CD4-positive, alpha-beta T cell treated with Interleukin-6 at 100 ng/mL for 8 hours (primary cell): ENCODE measurements at regions not wholly inside any gene's neighbourhood (a gene's known extent, or its start where the extent isn't known, plus 50 kb on each side); places are given as distances from the start of the nearest gene placed in this dataset.

Experiments
- DNase-seq: peaks from one replicate; pipeline ENCODE4 v3.0.0-alpha.2; 2020; ENCODE audit warnings: mixed read lengths, low spot score

DNA sequence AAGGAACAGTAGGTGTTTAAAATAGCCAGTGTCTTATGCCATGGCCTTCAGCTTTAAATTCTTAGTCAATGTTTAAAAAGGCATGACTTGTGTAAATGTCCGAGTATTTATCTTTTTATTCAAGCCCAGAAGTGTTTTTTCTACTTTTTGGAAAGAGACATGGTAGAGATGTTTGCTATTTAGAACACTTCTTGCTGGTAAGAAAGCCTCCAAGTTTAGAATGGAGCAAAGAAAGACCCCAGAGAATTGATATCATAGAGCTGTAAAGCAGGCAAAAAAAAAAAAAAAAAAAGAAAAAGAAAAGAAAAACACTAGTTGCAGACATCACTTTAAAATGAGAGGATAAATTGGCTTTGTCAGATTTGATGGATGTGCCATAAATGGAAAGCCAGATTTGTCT is 375.1 kb downstream of the TMEM167A start:
- DNase-seq = no peak

- DNase-seq = no peak
Measured at GRCh38 chr5:82699737-82700136, 377.5 kb downstream of the TMEM167A start.

- DNase-seq = no peak
Measured at GRCh38 chr5:82698026-82698425, 379.2 kb downstream of the TMEM167A start.

DNA sequence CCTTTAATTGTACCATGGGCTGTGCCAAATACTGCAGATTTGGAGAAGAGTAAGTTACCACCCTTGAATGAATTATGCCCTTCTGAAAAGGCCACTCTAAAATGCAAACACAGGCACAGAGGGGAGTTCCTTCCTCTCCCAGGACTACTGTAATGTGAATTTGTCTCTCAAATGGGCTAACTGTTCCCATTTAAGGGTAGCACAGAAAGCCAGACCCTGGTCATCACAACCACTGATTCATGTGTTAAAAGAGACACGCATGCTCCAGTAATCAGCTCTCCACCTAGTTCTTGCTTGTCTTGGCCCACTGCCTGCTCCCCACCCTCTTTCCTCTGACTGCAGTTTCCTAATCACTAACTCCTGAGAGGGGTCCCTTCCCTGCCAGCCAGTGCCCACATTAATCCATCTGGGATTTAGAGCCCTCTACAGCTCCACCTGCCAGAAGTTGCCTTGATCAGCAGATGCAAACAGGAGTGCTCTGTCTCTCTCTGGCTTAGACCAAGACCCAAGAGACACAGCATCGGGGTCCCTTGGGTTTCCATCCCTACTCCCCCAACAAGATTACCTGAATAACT is 382.4 kb downstream of the TMEM167A start:
- no peak for DNase-seq

GRCh38 chr5:82692826-82693225 is 384.4 kb downstream of the TMEM167A start:
- DNase-seq = no peak

DNA sequence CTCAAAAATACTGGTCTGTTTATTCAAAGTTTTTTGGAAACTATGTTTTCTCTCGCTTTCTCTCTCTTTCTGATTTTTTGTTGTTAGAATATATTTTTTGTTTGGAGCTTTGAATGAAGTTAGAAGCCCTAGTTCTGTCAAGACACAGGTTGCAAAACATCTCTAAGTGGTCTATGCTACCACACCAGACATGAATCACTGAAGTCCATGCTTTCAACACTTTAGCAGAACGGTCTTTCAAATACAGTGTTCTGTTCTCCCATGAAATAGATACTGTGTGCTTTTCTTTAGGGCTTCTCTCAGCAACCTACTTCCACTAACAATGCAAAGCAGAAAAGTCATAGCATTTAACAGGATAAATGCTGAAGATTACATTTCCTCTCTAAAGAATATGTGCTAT is 392.5 kb downstream of the TMEM167A start:
- DNase-seq = no peak

DNA sequence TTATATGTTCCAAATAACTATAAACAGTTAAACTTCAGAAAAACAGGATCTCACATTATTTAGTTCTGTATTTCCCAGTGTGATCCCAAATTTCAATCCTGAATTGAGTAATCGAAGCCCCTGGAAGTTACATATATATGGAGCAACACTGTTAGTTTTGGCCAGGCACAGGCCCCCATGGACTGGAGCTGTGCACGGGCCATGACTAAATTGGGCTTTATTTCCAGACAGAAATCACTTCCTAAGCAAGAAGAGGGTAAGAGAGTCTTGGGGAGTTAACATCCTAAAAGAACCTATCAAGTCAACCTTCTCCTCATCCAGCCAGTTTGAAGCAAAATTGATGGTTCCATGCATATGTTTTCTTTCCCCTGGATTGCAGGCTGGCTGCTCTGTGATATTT is 393.0 kb downstream of the TMEM167A start:
- DNase-seq = no peak

- no peak for DNase-seq
Measured at GRCh38 chr5:82679660-82680059, 397.5 kb downstream of the TMEM167A start.

GRCh38 chr5:82676661-82677060 is 398.5 kb upstream of the RPS23 start:
- DNase-seq = no peak

- DNase-seq = no peak
Measured at GRCh38 chr5:82674671-82675070, 396.5 kb upstream of the RPS23 start.

DNA sequence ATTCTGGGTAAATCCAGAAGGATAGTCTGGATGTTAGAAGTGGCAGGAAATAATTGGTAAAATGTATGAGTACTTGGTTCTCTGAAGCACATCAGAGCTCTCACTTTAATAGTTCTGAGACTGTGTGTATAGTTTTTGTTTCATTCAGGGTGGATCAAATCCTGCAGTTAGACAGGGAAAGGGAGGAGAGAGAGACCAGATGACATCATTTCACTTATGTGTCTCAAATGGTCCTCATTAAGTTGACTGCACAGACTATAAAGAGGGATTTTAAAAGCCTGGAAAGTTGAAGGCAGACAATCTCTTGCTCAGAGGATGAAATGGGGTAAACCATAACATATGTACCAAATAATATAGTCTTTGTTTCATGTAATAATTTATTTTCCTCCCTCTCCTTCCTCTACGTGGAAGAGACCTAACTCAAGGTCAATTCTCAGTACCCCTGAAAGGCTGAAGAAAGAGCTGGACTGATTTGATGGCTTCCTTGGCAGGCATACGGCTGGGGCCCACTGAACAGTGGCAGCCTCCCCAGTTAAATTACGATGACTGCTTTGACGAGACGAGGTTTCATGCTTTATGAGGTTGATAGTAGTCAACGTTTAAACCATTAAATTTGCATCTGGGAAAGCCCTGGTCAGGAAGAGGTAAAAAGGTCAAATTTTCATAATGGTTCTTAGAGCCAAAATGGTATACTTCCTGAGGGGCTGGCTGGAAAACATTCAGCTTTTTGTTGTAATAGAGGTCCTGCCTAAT is 395.1 kb upstream of the RPS23 start:
- DNase-seq = no peak

GRCh38 chr5:82670692-82671091 is 392.5 kb upstream of the RPS23 start:
- DNase-seq = no peak

DNA sequence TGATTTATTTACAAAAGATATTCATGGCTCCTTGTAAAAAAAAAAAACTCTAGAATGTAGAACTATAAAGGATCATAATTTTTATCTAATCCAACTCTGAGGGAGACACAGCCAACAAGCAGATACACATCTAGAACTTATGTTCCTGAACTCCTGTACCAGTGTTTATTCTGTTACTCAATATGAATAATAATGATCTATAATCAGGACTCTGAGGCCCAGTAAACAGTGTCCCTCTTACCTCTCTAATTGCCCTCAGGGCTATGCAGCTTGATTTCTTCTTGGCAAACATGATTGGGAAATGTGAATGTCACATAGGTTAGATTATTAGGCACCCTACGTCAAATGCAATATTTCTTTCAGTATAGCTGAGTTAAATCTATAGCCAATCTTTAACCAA is 391.6 kb upstream of the RPS23 start:
- DNase-seq = no peak

GRCh38 chr5:82666312-82666711 is 388.2 kb upstream of the RPS23 start:
- DNase-seq = no peak

DNA sequence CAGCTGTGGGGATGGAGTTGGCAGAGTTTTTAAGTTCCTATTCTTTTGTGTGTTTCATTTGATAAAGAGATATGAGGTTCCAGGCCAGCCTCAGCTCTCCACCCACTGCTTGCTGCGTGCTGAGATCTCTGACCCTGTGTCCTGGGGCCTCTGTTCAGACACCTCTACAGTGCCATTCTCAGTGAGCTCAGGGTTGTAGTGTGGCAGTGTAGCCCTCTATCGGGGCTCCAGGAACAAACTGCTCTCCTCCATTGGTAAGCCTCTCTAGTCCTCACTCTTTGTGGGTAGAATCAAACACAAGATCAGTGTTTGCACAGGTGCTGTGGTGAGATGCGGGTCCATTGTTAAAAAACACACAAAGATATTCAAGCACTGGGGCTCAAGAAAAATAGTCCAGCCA is 386.6 kb upstream of the RPS23 start:
- DNase-seq = no peak

DNA sequence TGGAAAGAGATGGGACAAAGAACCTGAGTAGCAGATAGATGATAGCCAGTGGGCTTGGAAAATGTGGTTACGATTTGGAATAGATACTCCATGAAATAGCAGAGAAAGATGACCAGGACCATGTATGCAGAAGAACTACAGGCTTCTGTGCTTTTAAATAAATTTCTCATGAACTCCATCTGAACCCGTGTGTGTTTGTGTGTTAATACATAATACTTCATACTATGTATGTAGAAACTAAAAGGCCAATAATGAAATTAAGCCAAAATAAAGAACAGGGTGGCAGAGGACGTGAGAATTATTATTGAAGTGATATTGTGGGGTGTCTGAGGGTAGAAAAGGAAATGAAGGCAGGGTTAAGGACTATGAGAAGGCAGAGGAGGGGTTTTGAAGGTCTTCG is 385.1 kb upstream of the RPS23 start:
- DNase-seq = no peak

GRCh38 chr5:82662340-82662739 is 384.2 kb upstream of the RPS23 start:
- no peak for DNase-seq

- DNase-seq = no peak
Measured at GRCh38 chr5:82661933-82662332, 383.8 kb upstream of the RPS23 start.

GRCh38 chr5:82661462-82661861 is 383.3 kb upstream of the RPS23 start:
- DNase-seq = no peak

GRCh38 chr5:82659115-82659514 is 381.0 kb upstream of the RPS23 start:
- DNase-seq = no peak

GRCh38 chr5:82657033-82657699 is 379.0 kb upstream of the RPS23 start:
- no peak for DNase-seq

- DNase-seq = no peak
Measured at GRCh38 chr5:82656341-82656761, 378.2 kb upstream of the RPS23 start.

DNA sequence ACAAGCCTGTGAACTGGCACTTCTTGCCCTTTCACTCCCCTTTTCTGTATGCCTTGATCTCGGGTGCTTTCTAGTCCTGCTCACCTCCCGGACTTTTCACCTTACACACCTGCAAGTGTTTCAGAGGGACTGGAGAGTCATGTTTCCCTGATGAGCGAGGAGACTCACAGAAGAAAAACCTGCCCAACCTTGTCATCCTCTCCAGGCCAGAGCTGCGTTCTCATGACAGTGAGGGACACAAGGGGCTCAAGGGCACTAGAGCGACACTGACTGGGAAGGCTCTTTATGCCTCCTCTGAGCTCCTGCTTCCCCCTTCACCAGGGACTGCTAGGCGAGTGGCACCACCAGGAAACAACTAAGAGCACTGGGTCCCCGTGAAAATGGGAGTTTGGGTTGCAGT is 376.9 kb upstream of the RPS23 start:
- DNase-seq = no peak

- no peak for DNase-seq
Measured at GRCh38 chr5:82649943-82650342, 371.8 kb upstream of the RPS23 start.
